GM12878 (cell line): ENCODE measurements at regions not wholly inside any gene's neighbourhood (a gene's known extent, or its start where the extent isn't known, plus 50 kb on each side); places are given as distances from the start of the nearest gene placed in this dataset.

Experiments
- ATAC-seq: fragments of 200-7000 bp; cut with Tn5 transposase; 3 replicates; pipeline ENCODE4 v1.9.1; 2020; ENCODE audit warnings: mild to moderate bottlenecking, moderate library complexity
- BruUV-seq: library from RNA; stranded (reverse); fragments of 400-500 nt; replicated peaks from 2 replicates; lab custom pipeline; 2021; lab: Mats Ljungman, UMichigan
- CTCF ChIA-PET: fragments of 300-600 bp; sonication (Branson Sonifier 250); formaldehyde crosslinking; extraction: SDS; loops from one replicate; lab custom pipeline; 2021; ENCODE audit warnings: inconsistent platforms; lab: Yijun Ruan, JAX
- POLR2A ChIA-PET: fragments of 350-600 bp; formaldehyde crosslinking; extraction: SDS; loops from one replicate; lab custom pipeline; 2021; ENCODE audit warnings: inconsistent platforms; lab: Charles Lee
- RAD21 ChIA-PET: fragments of 300-600 bp; sonication (Branson Sonifier 250); formaldehyde crosslinking; loops from one replicate; lab custom pipeline; 2023; ENCODE audit warnings: antibody characterized with exemption; ENCODE audit not compliant: unreplicated experiment; lab: Charles Lee
- SMC1A ChIA-PET: fragments of 300-600 bp; sonication (Branson Sonifier 250); formaldehyde crosslinking; loops from one replicate; lab custom pipeline; 2023; ENCODE audit not compliant: unreplicated experiment, uncharacterized antibody; lab: Charles Lee
- DNase-seq: peaks from one replicate; pipeline ENCODE4 v3.0.0-alpha.2; 2011; ENCODE audit warnings: low read depth, low spot score
- FAIRE-seq: peaks from 3 replicates; lab custom pipeline; 2011; peaks lifted over from hg19 to GRCh38; lab: Jason Lieb, UNC
- H2AFZ ChIP-seq: 2 replicates; pipeline ENCODE4 v1.6.0; 2011; ENCODE audit warnings: low read depth, low read length, control low read depth; ENCODE audit not compliant: control insufficient read depth
- H3K27ac ChIP-seq: 2 replicates; pipeline ENCODE4 v1.5.1; 2011; ENCODE audit warnings: control low read depth; ENCODE audit not compliant: control insufficient read depth, insufficient read depth
- H3K27me3 ChIP-seq, 2 experiments: replicated peaks in 1 of 2; 2 replicates each; pipeline versions ENCODE4 v1.6.0 to v1.6.1; 2011; ENCODE audit warnings: low read length in 1 of 2; ENCODE audit not compliant: control insufficient read depth in 2 of 2, insufficient read depth in 2 of 2
- H3K36me3 ChIP-seq, 2 experiments: 2 replicates each; pipeline ENCODE4 v1.5.1; 2011; ENCODE audit warnings: low read length in 1 of 2; ENCODE audit not compliant: control insufficient read depth in 2 of 2, insufficient read depth in 2 of 2
- H3K4me1 ChIP-seq: 2 replicates; pipeline ENCODE4 v1.6.1; 2011; ENCODE audit warnings: mild to moderate bottlenecking, low read length, moderate library complexity, mixed read lengths; ENCODE audit not compliant: control insufficient read depth, insufficient read depth
- H3K4me2 ChIP-seq: 2 replicates; pipeline ENCODE4 v1.6.0; 2011; ENCODE audit warnings: control low read depth; ENCODE audit not compliant: control insufficient read depth, insufficient read depth
- H3K4me3 ChIP-seq: fragments of 200-600 bp; sonication (generic); 2 replicates; pipeline ENCODE4 v1.5.1; 2016
- H3K79me2 ChIP-seq: 2 replicates; pipeline ENCODE4 v1.6.0; 2011; ENCODE audit warnings: low read length; ENCODE audit not compliant: control insufficient read depth, insufficient read depth
- H3K9ac ChIP-seq: 2 replicates; pipeline ENCODE4 v1.8.0; 2011; ENCODE audit warnings: low read length, control low read depth, mixed read lengths; ENCODE audit not compliant: control insufficient read depth, insufficient read depth
- H3K9me3 ChIP-seq: replicated peaks from 3 replicates; pipeline ENCODE4 v1.5.1; 2011; ENCODE audit warnings: mild to moderate bottlenecking, low read length; ENCODE audit not compliant: control insufficient read depth, insufficient read depth
- H4K20me1 ChIP-seq: 2 replicates; pipeline ENCODE4 v1.6.0; 2011; ENCODE audit not compliant: control insufficient read depth, insufficient read depth
- CREB1 ChIP-seq: IDR thresholded peaks from 2 replicates; pipeline ENCODE4 v1.6.1; 2012; ENCODE audit warnings: low read depth, mild to moderate bottlenecking, inconsistent platforms
- IKZF1 ChIP-seq: fragments of 450-650 bp; conservative IDR thresholded peaks from 2 replicates; pipeline ENCODE4 v1.6.1; 2017; ENCODE audit warnings: antibody characterized with exemption, mild to moderate bottlenecking
- PAX5 ChIP-seq: IDR thresholded peaks from 2 replicates; pipeline ENCODE4 v1.6.1; 2011; ENCODE audit warnings: low read depth, low read length, borderline replicate concordance
- REST ChIP-seq: IDR thresholded peaks from 2 replicates; pipeline ENCODE4 v1.6.1; 2012; ENCODE audit warnings: mild to moderate bottlenecking, low read depth, low read length
- SPI1 ChIP-seq: IDR thresholded peaks from 2 replicates; pipeline ENCODE4 v1.6.1; 2011; ENCODE audit warnings: low read depth, mild to moderate bottlenecking, low read length, moderate library complexity, borderline replicate concordance; ENCODE audit not compliant: insufficient read depth
- SREBF1 ChIP-seq: IDR thresholded peaks from 2 replicates; pipeline ENCODE4 v1.6.1; 2012; ENCODE audit warnings: mild to moderate bottlenecking, low read length
- WGBS: methylation state at CpG from one replicate; pipeline ENCODE4 v1.1.6; 2016; ENCODE audit warnings: low lambda C conversion rate; ENCODE audit not compliant: insufficient replicate concordance, insufficient coverage; ENCODE audit errors: missing lambda C conversion rate; 5-methylcytosine and 5-hydroxymethylcytosine counted together
- in situ Hi-C: fragments of 300-500 bp; cut with MboI; formaldehyde crosslinking; loops from 9 replicates; pipeline ENCODE4 v1.14.3; 2018; ENCODE audit warnings: mixed read lengths
- intact Hi-C: fragments of 100-400 bp; cut with micrococcal nuclease; formaldehyde crosslinking; loops from one replicate; pipeline ENCODE4 v1.14.2; 2022; ENCODE audit not compliant: unreplicated experiment

- TF ChIP-seq SREBF1 (no peak), REST (no peak), CREB1 (no peak), PAX5 (no peak), SPI1 (no peak), IKZF1 (no peak)
- Histone ChIP-seq H3K4me3 (no peak overlapping the region), H3K9ac (no peak overlapping the region), H2AFZ (no peak overlapping the region), H3K4me1 (no peaks in the 10 kb centered on the region), H3K27ac (no peak overlapping the region), H3K36me3 (no peaks in the 10 kb centered on the region), H4K20me1 (no peaks in the 10 kb centered on the region), H3K79me2 (no peaks in the 10 kb centered on the region), H3K4me2 (no peak overlapping the region), H3K27me3 (no peaks in the 10 kb centered on the region), H3K9me3 (no peaks in the 10 kb centered on the region)
- POLR2A ChIA-PET, result no interaction called here
- RAD21 ChIA-PET, result no interaction called here
- FAIRE-seq, result no peak
- intact Hi-C loops (loop anchor here (10.0 kb wide), 1 partner anchor 234 kb away; no protein-coding TSS in a partner anchor), in situ Hi-C loops (loop anchor here (10.0 kb wide), 1 partner anchor 994 kb away; no protein-coding TSS in a partner anchor)
- no TSS peak for BruUV-seq
- CTCF ChIA-PET, result interaction anchor here (0.6 to 2.6 kb wide), 2 partner anchors 117 to 951 kb away, joined by 3 to 9 read pairs; no protein-coding TSS in a partner anchor
- no peak for DNase-seq
- WGBS, result 15% methylated on average over 3 of the region's 3 CpGs
- SMC1A ChIA-PET, result interaction anchor here (0.8 kb wide), 1 partner anchor 950 kb away, joined by 3 read pairs; no protein-coding TSS in a partner anchor
- no peak for ATAC-seq
Measured at GRCh38 chr17:70558821-70559220, 389.5 kb downstream of the KCNJ2 start.
